ENCODE measurements at regions not wholly inside any gene's neighbourhood (a gene's known extent, or its start where the extent isn't known, plus 50 kb on each side); places are given as distances from the start of the nearest gene placed in this dataset.

- Histone ChIP-seq H3K4me3 (replicated peaks in 1 of 3; ENCODE audit: low read depth in 2 of 3, low read length in 3 of 3) (no peak overlapping the region), H3K36me3 (replicated peaks in 1 of 2; ENCODE audit: control insufficient read depth in 1 of 2, insufficient read depth in 2 of 2, low read length in 2 of 2) (no peaks in the 10 kb centered on the region), H3K79me2 (ENCODE audit: insufficient read depth, low read length) (no peaks in the 10 kb centered on the region), H2AFZ (ENCODE audit: insufficient read depth, low read depth, low read length, poor library complexity, severe bottlenecking) (no peak overlapping the region), H3K9ac (ENCODE audit: insufficient read depth, low read length, poor library complexity, severe bottlenecking) (no peak overlapping the region), H3K4me1 (ENCODE audit: control insufficient read depth in 1 of 2, insufficient read depth in 2 of 2, low read length in 2 of 2) (no peaks in the 10 kb centered on the region), H3K27ac (ENCODE audit: low read depth in 1 of 2, low read length in 2 of 2) (no peak overlapping the region), H4K20me1 (ENCODE audit: insufficient read depth, low read length) (no peaks in the 10 kb centered on the region), H3K27me3 (ENCODE audit: control insufficient read depth in 2 of 2, insufficient read depth in 2 of 2, low read length in 2 of 2) (no peaks in the 10 kb centered on the region), H3K4me2 (replicated peaks; ENCODE audit: extremely low read depth, low read length, poor library complexity, severe bottlenecking) (no peak overlapping the region), H3K9me3 (replicated peaks in 1 of 2; ENCODE audit: control insufficient read depth in 1 of 2, insufficient read depth in 1 of 2, low read length in 2 of 2) (no peaks in the 10 kb centered on the region)
- H3K9me3 Mint-ChIP-seq = peaks cover 0 to 6% (median 0%) of the 10 kb centered on the region in 7 donors
- intact Hi-C loops (cut with micrococcal nuclease) = no loop called here
- H3K27ac Mint-ChIP-seq = no peak overlapping the region
- no CpG with 5 or more reads among the region's 3 CpGs for WGBS (ENCODE audit: insufficient coverage)
- no peaks in the 10 kb centered on the region for H3K27me3 Mint-ChIP-seq (ENCODE audit: low read depth in 3 of 3)
- H3K4me3 Mint-ChIP-seq = no peak overlapping the region
- H3K36me3 Mint-ChIP-seq = no peaks in the 10 kb centered on the region
- TF ChIP-seq CTCF (IDR thresholded peaks at IDR 0.05) = no peak
- H3K4me1 Mint-ChIP-seq = no peaks in the 10 kb centered on the region
- DNase-seq = no peak
Observed at GRCh38 chr3:161649900-161650484, 153.4 kb downstream of the OTOL1 start.

GRCh38 chr3:161657786-161658185 lies 161.2 kb downstream of the OTOL1 start:
- Histone ChIP-seq H3K4me2 (replicated peaks; ENCODE audit: extremely low read depth, low read length, poor library complexity, severe bottlenecking) (no peak overlapping the region), H3K27me3 (ENCODE audit: control insufficient read depth in 2 of 2, insufficient read depth in 2 of 2, low read length in 2 of 2) (no peaks in the 10 kb centered on the region), H4K20me1 (ENCODE audit: insufficient read depth, low read length) (no peaks in the 10 kb centered on the region), H3K9ac (ENCODE audit: insufficient read depth, low read length, poor library complexity, severe bottlenecking) (no peak overlapping the region), H3K79me2 (ENCODE audit: insufficient read depth, low read length) (no peaks in the 10 kb centered on the region), H3K4me1 (ENCODE audit: control insufficient read depth in 1 of 2, insufficient read depth in 2 of 2, low read length in 2 of 2) (no peaks in the 10 kb centered on the region), H3K4me3 (replicated peaks in 1 of 3; ENCODE audit: low read depth in 2 of 3, low read length in 3 of 3) (no peak overlapping the region), H2AFZ (ENCODE audit: insufficient read depth, low read depth, low read length, poor library complexity, severe bottlenecking) (no peak overlapping the region), H3K36me3 (replicated peaks in 1 of 2; ENCODE audit: control insufficient read depth in 1 of 2, insufficient read depth in 2 of 2, low read length in 2 of 2) (no peaks in the 10 kb centered on the region), H3K27ac (ENCODE audit: low read depth in 1 of 2, low read length in 2 of 2) (no peak overlapping the region), H3K9me3 (replicated peaks in 1 of 2; ENCODE audit: control insufficient read depth in 1 of 2, insufficient read depth in 1 of 2, low read length in 2 of 2) (no peaks in the 10 kb centered on the region)
- Mint-ChIP-seq H3K27ac (no peak overlapping the region), H3K4me1 (no peaks in the 10 kb centered on the region), H3K36me3 (no peaks in the 10 kb centered on the region), H3K9me3 (peaks cover 0 to 14% (median 2%) of the 10 kb centered on the region in 7 donors), H3K27me3 (ENCODE audit: low read depth in 3 of 3) (no peaks in the 10 kb centered on the region), H3K4me3 (no peak overlapping the region)
- intact Hi-C loops (cut with micrococcal nuclease) = no loop called here
- no peak for DNase-seq
- no CpG with 5 or more reads among the region's 1 CpG for WGBS (ENCODE audit: insufficient coverage)
- TF ChIP-seq CTCF (IDR thresholded peaks at IDR 0.05) = no peak

Measured in CD14-positive monocyte (primary cell).